AG04450 (cell line): ENCODE measurements at regions not wholly inside any gene's neighbourhood (a gene's known extent, or its start where the extent isn't known, plus 50 kb on each side); places are given as distances from the start of the nearest gene placed in this dataset.

ENCODE experiments used
- CTCF ChIA-PET: fragments of 300-600, 350-600 bp; formaldehyde crosslinking; extraction: SDS; loops from one replicate; lab custom pipeline; 2022; ENCODE audit warnings: antibody characterized with exemption, inconsistent platforms; lab: Charles Lee
- POLR2A ChIA-PET: fragments of 350-600 bp; formaldehyde crosslinking; extraction: SDS; loops from one replicate; lab custom pipeline; 2021; ENCODE audit warnings: antibody characterized with exemption, inconsistent platforms; lab: Yijun Ruan, JAX
- DNase-seq: peaks from one replicate; pipeline ENCODE4 v3.0.0-alpha.2; 2011; ENCODE audit warnings: low read depth, low spot score
- H3K27ac ChIP-seq: one replicate; pipeline ENCODE4 v1.5.1; 2012; ENCODE audit warnings: low read depth, low read length, control low read depth
- H3K27me3 ChIP-seq: one replicate; pipeline ENCODE4 v1.6.0; 2012; ENCODE audit warnings: low read length; ENCODE audit not compliant: control insufficient read depth, insufficient read depth
- H3K4me3 ChIP-seq: 2 replicates; pipeline ENCODE4 v1.5.1; 2011; ENCODE audit warnings: mild to moderate bottlenecking, low read depth, low read length, control low read depth
- H3K9me3 ChIP-seq: 2 replicates; pipeline ENCODE4 v1.5.1; 2012; ENCODE audit warnings: low read length; ENCODE audit not compliant: control insufficient read depth, insufficient read depth
- TF ChIP-seq, protein P1 (sequence below): IDR thresholded peaks from 2 replicates; pipeline ENCODE4 v1.5.1; 2011; ENCODE audit warnings: low read depth, low read length, control low read depth, inconsistent platforms

DNA sequence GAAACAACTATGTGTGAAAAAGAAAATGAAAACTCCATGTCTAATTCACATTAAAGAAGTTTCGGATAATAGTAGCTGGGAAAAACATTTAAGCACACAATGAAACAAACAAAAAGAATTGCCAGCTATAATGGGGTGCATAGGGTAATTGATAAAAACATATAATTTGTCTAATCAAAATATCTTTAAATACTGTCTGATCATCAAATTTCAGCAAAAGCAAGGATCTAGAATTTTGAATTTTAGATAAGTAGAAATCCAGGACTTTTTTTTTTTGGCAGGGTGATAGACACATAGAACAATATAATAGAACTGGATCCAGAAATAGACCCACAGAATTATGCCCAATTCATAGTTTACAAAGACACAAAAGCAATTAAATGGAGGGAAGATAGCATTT, 585.0 kb downstream of the TAF11L14 start:
- Histone ChIP-seq H3K9me3 (no peaks in the 10 kb centered on the region), H3K4me3 (no peak overlapping the region), H3K27me3 (no peaks in the 10 kb centered on the region), H3K27ac (no peak overlapping the region)
- CTCF ChIA-PET = no interaction called here
- DNase-seq = no peak
- TF ChIP-seq, protein P1, sequence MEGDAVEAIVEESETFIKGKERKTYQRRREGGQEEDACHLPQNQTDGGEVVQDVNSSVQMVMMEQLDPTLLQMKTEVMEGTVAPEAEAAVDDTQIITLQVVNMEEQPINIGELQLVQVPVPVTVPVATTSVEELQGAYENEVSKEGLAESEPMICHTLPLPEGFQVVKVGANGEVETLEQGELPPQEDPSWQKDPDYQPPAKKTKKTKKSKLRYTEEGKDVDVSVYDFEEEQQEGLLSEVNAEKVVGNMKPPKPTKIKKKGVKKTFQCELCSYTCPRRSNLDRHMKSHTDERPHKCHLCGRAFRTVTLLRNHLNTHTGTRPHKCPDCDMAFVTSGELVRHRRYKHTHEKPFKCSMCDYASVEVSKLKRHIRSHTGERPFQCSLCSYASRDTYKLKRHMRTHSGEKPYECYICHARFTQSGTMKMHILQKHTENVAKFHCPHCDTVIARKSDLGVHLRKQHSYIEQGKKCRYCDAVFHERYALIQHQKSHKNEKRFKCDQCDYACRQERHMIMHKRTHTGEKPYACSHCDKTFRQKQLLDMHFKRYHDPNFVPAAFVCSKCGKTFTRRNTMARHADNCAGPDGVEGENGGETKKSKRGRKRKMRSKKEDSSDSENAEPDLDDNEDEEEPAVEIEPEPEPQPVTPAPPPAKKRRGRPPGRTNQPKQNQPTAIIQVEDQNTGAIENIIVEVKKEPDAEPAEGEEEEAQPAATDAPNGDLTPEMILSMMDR = no peak
- POLR2A ChIA-PET = no interaction called here

DNA sequence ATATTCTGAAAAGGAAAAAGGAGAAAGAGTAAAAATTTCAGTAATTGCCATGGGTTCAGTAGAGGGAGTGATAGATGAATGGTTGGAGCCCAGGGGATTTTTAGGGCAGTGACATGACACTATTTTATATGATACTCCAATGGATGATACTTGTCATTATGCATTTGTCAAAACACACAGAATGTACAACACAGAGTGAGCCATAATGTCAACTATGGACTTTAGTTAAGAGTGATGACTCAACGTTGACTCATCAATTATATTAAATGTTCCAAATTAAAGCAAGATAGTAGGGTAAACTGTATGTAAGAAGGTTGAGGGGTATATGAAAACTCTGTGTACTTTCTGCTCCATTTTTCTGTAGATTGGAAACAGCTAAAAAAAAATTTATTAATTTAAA, 586.4 kb downstream of the TAF11L14 start:
- H3K9me3 ChIP-seq = no peaks in the 10 kb centered on the region
- no peaks in the 10 kb centered on the region for H3K27me3 ChIP-seq
- no peak for DNase-seq
- ChIA-PET POLR2A (no interaction called here), CTCF (no interaction called here)
- TF ChIP-seq, protein P1 = no peak
- no peak overlapping the region for H3K27ac ChIP-seq
- no peak overlapping the region for H3K4me3 ChIP-seq

DNA sequence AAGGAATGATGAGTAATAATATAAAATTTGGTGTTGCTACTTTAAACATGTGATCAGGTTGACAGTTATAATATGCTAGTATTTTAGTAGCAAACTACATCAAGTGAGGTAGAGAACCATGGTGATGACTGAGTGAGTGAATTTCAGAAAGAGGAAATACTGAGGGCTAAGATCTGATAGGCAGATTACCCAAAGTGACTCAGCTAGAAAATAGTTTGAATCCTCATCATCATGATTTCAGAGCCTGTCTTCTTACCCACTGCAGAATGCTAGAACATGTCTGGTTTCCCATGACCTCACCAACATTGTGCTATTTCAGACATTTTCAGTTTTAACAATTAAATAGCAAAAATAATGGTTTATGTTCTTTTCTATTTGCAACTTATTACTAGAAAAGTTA, 602.1 kb downstream of the TAF11L14 start:
- no peak overlapping the region for H3K4me3 ChIP-seq
- TF ChIP-seq, protein P1 = no peak
- no peaks in the 10 kb centered on the region; the same call in 1 of the 2 replicates for H3K9me3 ChIP-seq
- no peak overlapping the region for H3K27ac ChIP-seq
- DNase-seq = no peak
- CTCF ChIA-PET = no interaction called here
- POLR2A ChIA-PET = no interaction called here
- no peaks in the 10 kb centered on the region for H3K27me3 ChIP-seq

DNA sequence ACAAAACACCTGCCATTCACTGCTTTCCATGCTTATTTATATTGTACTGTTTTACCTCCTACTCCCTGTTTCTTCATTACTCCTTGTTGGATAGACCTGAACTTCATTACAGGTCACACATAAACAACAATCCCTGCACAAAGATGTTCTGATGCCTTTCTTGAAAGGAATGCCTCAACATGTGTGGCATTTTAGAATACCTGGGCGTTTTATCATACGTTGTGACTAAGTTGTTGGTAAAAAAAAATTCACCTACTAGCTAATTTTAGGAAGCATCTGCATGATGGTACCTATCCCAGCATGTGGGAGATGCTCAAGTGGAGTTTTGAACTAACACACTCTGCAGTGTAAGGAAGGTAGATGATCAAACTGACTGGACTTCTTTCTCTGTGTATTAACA, 604.1 kb downstream of the TAF11L14 start:
- POLR2A ChIA-PET = no interaction called here
- Histone ChIP-seq H3K9me3 (no peaks in the 10 kb centered on the region), H3K4me3 (no peak overlapping the region), H3K27me3 (no peaks in the 10 kb centered on the region), H3K27ac (no peak overlapping the region)
- DNase-seq = no peak
- CTCF ChIA-PET = no interaction called here
- TF ChIP-seq, protein P1 = no peak

DNA sequence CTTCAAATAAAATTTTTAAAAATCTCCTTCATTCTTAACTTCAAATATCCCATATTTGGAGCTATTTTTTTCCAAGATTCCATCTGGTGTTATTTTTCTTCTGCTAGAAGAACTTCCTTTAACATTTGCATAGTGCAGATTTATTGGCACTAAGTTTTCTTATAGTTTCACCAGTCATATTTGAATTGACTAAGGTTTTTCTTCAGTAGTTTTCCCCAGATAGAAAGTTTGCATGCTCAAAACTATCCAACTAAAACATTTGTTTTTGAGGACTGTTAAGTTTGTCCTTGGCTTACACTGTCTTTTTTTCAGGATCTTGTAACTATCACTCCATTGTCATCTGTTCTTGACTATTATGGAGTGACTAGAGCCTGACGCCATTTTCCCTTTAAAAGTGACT, 606.7 kb downstream of the TAF11L14 start:
- no peak overlapping the region for H3K4me3 ChIP-seq
- no peak for DNase-seq
- ChIA-PET POLR2A (no interaction called here), CTCF (no interaction called here)
- H3K27me3 ChIP-seq = no peaks in the 10 kb centered on the region
- no peak overlapping the region for H3K27ac ChIP-seq
- H3K9me3 ChIP-seq = no peaks in the 10 kb centered on the region
- TF ChIP-seq, protein P1 = no peak
